ENCODE measurements at regions not wholly inside any gene's neighbourhood (a gene's known extent, or its start where the extent isn't known, plus 50 kb on each side); places are given as distances from the start of the nearest gene placed in this dataset.

DNA sequence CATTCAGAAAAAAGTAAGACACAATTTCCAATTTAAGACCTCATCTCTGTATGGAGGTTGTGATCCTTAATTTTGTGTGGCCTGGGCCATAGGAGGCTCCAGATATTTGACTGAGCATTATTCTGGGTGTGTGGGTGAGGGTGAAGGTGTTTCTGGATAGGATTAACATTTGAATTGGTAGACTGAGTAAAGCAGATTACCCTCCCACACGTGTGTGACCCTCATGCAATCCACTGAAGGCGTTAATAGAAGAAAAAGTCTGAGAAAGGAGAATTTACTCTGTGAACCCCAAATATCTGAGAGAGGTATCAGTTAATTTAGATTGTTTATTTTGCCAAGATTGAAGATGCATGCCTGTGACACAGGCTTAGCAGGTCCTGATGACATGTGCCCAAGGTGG, 328.0 kb upstream of the POT1 start:
- TF ChIP-seq POLR2AphosphoS5 (IDR thresholded peaks at IDR 0.05; ENCODE audit: low read depth, low read length): no peak
- TF ChIP-seq TAF1 (IDR thresholded peaks at IDR 0.05; ENCODE audit: borderline replicate concordance, low read depth, low read length): no peak
- TF ChIP-seq POLR2A (IDR thresholded peaks at IDR 0.05; ENCODE audit: low read depth, low read length): no peak
- FAIRE-seq: no peak
- DNase-seq (ENCODE audit: insufficient read length): no peak

DNA sequence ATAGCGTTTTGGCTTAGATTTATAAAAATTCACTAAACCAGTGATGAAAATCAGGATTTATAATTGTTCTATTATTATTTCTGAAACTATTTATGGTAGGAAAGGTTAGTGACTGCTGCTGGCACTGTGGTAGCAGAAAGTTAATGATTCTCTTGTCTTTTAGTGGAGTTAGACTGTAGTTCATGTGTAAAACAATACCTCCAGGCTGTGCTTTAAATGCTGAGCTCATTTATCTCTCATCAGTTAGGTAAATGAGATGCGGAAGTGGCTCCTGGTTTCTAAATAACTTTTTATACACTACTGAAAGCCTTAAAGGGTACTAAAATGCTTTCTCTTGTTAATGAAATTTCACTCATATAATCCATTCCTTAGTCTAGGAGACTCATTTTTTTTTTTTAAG, 326.8 kb upstream of the POT1 start:
- FAIRE-seq: no peak
- no peak for DNase-seq (ENCODE audit: insufficient read length)

DNA sequence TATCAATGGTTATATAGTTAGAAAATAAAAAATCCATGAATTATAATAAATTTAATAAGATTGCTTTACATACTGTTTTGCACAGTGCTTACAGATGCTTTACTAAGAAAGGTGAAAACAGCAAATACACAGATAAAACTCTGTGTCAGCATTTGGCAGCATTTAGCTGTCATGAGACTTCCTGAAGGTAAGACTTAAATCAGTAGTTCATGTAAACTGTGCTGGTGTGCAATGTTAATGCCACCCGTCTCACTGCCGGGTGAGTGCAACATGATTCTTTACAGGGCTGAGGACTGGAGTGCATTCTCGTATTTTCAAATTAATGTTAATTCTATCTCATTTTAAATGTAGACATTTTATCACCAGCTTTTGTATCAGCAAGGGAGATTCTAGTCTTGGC, 326.2 kb upstream of the POT1 start:
- FAIRE-seq (no peak), DNase-seq (ENCODE audit: insufficient read length) (no peak)
- TF ChIP-seq TAF1 (IDR thresholded peaks at IDR 0.05; ENCODE audit: borderline replicate concordance, low read depth, low read length) (no peak), POLR2AphosphoS5 (IDR thresholded peaks at IDR 0.05; ENCODE audit: low read depth, low read length) (no peak), POLR2A (IDR thresholded peaks at IDR 0.05; ENCODE audit: low read depth, low read length) (no peak)

More for the DNA sequence above, 326.8 kb upstream of the POT1 start:
- no peak for TF ChIP-seq POLR2A (IDR thresholded peaks at IDR 0.05; ENCODE audit: low read depth, low read length)
- no peak for TF ChIP-seq TAF1 (IDR thresholded peaks at IDR 0.05; ENCODE audit: borderline replicate concordance, low read depth, low read length)
- no peak for TF ChIP-seq POLR2AphosphoS5 (IDR thresholded peaks at IDR 0.05; ENCODE audit: low read depth, low read length)

DNA sequence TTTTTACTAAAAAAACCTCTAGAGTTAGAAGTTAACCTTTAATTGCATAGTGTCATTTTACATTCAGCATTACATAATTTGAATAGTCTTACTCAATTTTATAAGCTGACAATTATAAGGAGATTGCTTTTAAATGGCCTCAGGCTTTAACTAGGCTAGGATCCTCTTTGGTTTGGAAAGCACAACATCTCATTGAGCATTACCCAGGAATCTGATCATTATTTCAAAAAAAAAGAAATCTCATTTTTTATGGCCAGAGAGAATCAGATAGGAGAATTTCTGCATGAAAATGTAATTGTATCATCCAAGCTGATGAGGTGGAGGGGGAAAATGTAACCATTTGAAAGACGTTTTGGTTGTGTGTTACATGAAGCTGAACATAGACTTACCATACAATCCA, 324.9 kb upstream of the POT1 start:
- FAIRE-seq (no peak), DNase-seq (ENCODE audit: insufficient read length) (no peak)
- TF ChIP-seq POLR2AphosphoS5 (IDR thresholded peaks at IDR 0.05; ENCODE audit: low read depth, low read length) (no peak), TAF1 (IDR thresholded peaks at IDR 0.05; ENCODE audit: borderline replicate concordance, low read depth, low read length) (no peak), POLR2A (IDR thresholded peaks at IDR 0.05; ENCODE audit: low read depth, low read length) (no peak)

DNA sequence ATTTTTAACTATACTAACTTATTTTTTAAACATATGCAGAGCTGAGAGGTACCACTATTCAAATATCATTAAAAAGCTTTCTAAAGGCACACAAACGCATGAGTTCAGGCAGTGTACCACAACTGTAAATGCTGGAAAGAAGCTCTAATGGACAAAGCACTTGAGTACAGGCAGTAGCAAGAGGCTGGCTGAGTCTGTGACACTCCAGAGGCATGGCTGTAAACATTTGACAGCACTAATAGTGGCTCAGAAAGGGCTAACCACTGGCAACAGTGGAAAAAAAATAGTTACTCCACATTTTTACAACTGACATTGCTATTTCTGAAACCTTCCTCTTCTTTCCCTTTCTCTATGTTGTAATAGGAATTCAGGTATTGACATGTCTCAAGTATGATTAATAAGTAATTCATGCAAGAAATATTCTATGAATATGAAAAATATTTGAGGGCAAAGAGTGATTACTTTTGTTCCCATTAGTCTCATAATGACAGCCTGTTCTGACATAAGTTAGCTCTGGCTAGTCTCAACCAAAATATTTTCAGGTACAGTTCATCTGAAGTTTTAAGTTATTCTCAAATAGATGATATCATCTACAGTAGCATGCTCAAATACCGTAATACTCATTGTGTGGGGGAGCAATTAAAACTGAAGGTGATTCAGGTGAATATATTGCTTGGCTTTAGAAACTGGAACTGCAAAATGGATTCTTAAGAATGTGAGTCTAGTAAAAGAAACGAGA, 324.0 kb upstream of the POT1 start:
- TF ChIP-seq TAF1 (IDR thresholded peaks at IDR 0.05; ENCODE audit: borderline replicate concordance, low read depth, low read length) (no peak), POLR2AphosphoS5 (IDR thresholded peaks at IDR 0.05; ENCODE audit: low read depth, low read length) (no peak), POLR2A (IDR thresholded peaks at IDR 0.05; ENCODE audit: low read depth, low read length) (no peak)
- DNase-seq (ENCODE audit: insufficient read length) (no peak), FAIRE-seq (no peak)

DNA sequence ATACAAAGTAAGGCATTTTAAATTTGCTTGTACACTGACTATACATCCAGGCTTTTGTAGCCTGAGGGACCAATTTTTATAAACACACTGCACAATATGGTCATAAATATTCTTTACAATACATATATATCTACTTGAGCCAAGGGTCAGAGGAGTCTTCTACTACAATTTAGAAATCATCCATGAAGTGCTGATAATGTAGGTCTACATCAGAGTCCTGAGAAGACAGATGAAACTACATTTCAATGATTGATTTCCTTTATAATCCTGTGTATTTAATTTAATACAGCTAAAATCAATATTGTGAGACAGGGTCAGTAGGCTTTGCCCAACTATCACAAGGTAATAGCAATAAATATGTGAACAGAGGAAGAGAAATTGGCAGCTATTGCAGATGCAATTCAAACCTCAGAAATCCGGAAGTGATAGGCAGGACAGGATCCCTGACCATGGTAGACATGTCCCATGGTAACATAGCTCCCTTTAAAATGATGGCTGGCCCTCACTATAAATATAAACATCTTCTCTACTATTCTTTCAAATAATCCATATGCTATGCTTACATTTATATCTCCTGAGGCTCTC, 318.0 kb upstream of the POT1 start:
- DNase-seq (ENCODE audit: insufficient read length) (no peak), FAIRE-seq (no peak)
- TF ChIP-seq POLR2A (IDR thresholded peaks at IDR 0.05; ENCODE audit: low read depth, low read length) (no peak), TAF1 (IDR thresholded peaks at IDR 0.05; ENCODE audit: borderline replicate concordance, low read depth, low read length) (no peak), POLR2AphosphoS5 (IDR thresholded peaks at IDR 0.05; ENCODE audit: low read depth, low read length) (no peak)

DNA sequence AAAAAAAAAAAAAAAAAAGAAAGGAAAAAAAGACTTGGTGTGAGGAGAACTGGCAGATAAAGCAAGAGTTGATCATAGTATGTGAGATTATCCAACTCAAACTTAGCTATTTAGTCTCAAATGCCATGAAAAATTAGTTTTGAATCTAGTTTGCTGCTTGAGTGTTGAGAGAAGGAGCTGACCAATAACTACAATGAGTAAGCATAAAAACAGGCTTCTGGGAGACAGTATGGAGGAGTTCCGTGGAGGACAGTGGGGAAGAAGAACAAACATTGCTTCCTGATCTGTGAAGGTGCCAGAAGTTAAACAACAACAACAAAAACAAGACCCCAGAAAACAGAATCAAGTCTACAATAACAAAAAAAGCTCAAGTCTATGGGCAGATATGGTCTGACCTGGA, 317.1 kb upstream of the POT1 start:
- no peak for FAIRE-seq
- DNase-seq (ENCODE audit: insufficient read length): no peak
- TF ChIP-seq TAF1 (IDR thresholded peaks at IDR 0.05; ENCODE audit: borderline replicate concordance, low read depth, low read length): no peak
- TF ChIP-seq POLR2AphosphoS5 (IDR thresholded peaks at IDR 0.05; ENCODE audit: low read depth, low read length): no peak
- no peak for TF ChIP-seq POLR2A (IDR thresholded peaks at IDR 0.05; ENCODE audit: low read depth, low read length)

DNA sequence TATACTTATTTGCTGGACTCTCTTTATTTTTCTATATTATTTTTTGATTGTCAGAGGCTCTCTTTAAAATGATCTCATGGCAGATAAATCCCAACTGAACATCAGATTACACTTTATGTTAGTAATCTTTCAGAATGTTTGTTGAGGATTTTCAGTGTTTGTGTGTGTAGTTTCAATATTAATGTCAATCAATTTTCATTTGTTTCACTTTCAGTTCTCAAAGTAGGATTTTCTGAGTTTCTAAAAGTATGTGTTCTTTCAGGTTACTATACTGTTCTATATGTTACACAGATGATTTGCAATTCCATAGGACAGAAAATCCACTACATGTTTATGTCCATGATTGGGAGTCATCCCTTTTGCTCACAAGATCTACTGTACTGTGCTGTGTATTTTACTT, 311.9 kb upstream of the POT1 start:
- DNase-seq (ENCODE audit: insufficient read length): no peak
- no peak for TF ChIP-seq POLR2A (IDR thresholded peaks at IDR 0.05; ENCODE audit: low read depth, low read length)
- TF ChIP-seq POLR2AphosphoS5 (IDR thresholded peaks at IDR 0.05; ENCODE audit: low read depth, low read length): no peak
- TF ChIP-seq TAF1 (IDR thresholded peaks at IDR 0.05; ENCODE audit: borderline replicate concordance, low read depth, low read length): no peak
- no peak for FAIRE-seq

DNA sequence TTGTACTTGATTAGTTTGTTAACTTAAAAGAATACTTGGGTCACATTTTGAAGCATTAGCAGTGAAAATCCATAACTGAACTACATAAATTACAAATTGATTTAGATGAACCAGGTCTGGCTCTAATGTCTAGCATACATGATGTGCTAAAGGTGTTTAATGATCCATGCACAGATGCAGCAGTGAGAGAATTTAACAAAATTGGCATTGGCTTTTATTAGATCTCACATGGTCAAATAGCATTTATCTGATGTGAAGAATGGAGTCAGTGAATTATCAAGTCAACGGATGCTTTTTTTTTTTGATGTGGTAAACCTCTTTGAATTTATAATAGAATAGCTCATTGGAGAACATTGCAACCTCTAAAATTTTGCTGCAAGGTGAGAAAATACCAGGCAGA, 293.0 kb upstream of the POT1 start:
- FAIRE-seq: no peak
- TF ChIP-seq POLR2A (IDR thresholded peaks at IDR 0.05; ENCODE audit: low read depth, low read length): no peak
- TF ChIP-seq POLR2AphosphoS5 (IDR thresholded peaks at IDR 0.05; ENCODE audit: low read depth, low read length): no peak
- no peak for TF ChIP-seq TAF1 (IDR thresholded peaks at IDR 0.05; ENCODE audit: borderline replicate concordance, low read depth, low read length)
- DNase-seq (ENCODE audit: insufficient read length): no peak

DNA sequence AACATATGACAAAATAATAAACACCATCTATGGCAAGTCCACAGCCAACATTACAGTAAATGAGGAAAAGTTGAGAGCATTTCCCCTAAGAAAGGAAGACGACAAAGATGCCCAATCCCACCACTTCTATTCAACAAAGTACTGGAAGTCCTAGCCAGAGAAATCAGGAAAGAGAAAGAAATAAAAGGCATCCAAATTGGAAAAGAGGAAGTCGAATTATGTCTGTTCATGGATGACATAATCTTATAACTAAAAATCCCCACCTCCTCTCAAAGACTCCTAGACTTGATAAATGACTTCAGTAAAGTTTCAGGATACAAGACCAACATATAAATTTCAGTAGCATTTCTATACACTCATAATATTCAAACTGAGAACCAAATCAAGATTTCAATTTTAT, 288.5 kb upstream of the POT1 start:
- TF ChIP-seq POLR2AphosphoS5 (IDR thresholded peaks at IDR 0.05; ENCODE audit: low read depth, low read length) (no peak), TAF1 (IDR thresholded peaks at IDR 0.05; ENCODE audit: borderline replicate concordance, low read depth, low read length) (no peak), POLR2A (IDR thresholded peaks at IDR 0.05; ENCODE audit: low read depth, low read length) (no peak)
- FAIRE-seq (no peak), DNase-seq (ENCODE audit: insufficient read length) (no peak)

DNA sequence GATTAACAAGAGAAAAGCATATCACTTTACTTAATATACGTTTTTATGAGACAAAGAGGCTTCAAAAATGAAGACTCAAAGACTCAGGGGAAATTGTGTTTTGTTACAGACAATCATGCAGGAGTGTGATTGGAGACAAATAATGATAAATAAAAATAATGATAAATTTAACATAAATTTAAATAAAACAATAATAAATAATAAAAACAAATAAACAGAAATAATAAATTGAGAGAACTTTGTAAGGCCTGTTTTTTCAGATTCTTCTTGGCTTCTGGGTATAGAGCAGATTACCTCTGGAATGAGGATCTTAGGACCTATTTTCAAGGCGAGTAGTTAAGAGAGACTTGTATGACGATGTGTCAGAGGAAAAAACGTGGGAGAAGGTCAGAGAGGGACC, 271.4 kb upstream of the POT1 start:
- TF ChIP-seq TAF1 (IDR thresholded peaks at IDR 0.05; ENCODE audit: borderline replicate concordance, low read depth, low read length) (no peak), POLR2AphosphoS5 (IDR thresholded peaks at IDR 0.05; ENCODE audit: low read depth, low read length) (no peak), POLR2A (IDR thresholded peaks at IDR 0.05; ENCODE audit: low read depth, low read length) (no peak)
- no peak for DNase-seq (ENCODE audit: insufficient read length)
- no peak for FAIRE-seq

DNA sequence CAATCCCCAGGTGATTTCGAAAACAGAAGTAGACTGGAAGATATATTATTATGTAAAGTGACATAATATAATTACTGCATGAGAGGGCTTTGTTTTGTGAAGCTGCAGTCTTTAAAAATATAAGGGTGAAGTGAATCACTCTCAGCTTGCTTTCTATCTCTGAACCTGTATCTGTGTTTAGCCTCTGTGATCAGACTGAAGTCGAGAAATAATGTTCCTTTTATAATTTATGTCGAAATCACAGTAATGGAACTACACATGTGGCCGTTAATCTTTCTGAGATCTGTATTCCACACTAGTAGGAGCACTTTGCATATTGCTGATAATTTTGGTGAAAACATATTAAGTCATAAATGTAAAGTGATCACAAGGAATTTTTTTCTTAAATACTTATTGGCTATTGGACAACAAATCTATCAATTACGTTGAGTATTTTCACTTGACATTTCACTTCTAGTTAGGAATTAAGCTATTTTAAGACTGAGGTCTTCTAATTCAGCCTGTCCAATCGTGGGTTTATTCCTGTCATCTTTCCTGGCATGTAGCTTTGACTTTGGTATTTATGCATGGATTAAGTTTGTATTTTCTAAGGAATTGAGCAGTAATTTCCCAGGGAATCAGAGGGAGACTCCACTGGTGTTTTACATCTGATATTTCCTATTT, 268.2 kb upstream of the POT1 start:
- no peak for FAIRE-seq
- no peak for DNase-seq (ENCODE audit: insufficient read length)
- no peak for TF ChIP-seq POLR2AphosphoS5 (IDR thresholded peaks at IDR 0.05; ENCODE audit: low read depth, low read length)
- TF ChIP-seq POLR2A (IDR thresholded peaks at IDR 0.05; ENCODE audit: low read depth, low read length): no peak
- no peak for TF ChIP-seq TAF1 (IDR thresholded peaks at IDR 0.05; ENCODE audit: borderline replicate concordance, low read depth, low read length)
